WTC11 (cell line): ENCODE measurements at regions not wholly inside any gene's neighbourhood (a gene's known extent, or its start where the extent isn't known, plus 50 kb on each side); places are given as distances from the start of the nearest gene placed in this dataset.

ENCODE experiments used
- ATAC-seq: fragments of 200-7000 bp; cut with Tn5 transposase; 2 replicates; pipeline ENCODE4 v1.10.0; 2021; ENCODE audit warnings: mild to moderate bottlenecking, moderate library complexity
- CTCF ChIA-PET: fragments of 300-600 bp; sonication (Branson Sonifier 250); formaldehyde crosslinking; loops from one replicate; lab custom pipeline; 2021; ENCODE audit warnings: antibody characterized with exemption; lab: Charles Lee
- POLR2A ChIA-PET: fragments of 350-600 bp; sonication (Branson Sonifier 250); formaldehyde crosslinking; loops from one replicate; lab custom pipeline; 2021; ENCODE audit warnings: antibody characterized with exemption; lab: Charles Lee
- DNase-seq: peaks from one replicate; pipeline ENCODE4 v3.0.0; 2021; ENCODE audit warnings: low spot score
- H3K27ac Mint-ChIP-seq: 2 replicates; pipeline ENCODE4 v1.8.0; 2021; ENCODE audit warnings: mixed read lengths
- H3K27me3 Mint-ChIP-seq: 2 replicates; pipeline ENCODE4 v1.8.0; 2021; ENCODE audit warnings: low read depth, mild to moderate bottlenecking, moderate library complexity, mixed read lengths
- H3K36me3 Mint-ChIP-seq: 2 replicates; pipeline ENCODE4 v1.8.0; 2021; ENCODE audit warnings: mixed read lengths
- H3K4me1 Mint-ChIP-seq: 2 replicates; pipeline ENCODE4 v1.8.0; 2022; ENCODE audit warnings: mixed read lengths
- H3K4me3 Mint-ChIP-seq: 2 replicates; pipeline ENCODE4 v1.8.0; 2021; ENCODE audit warnings: mild to moderate bottlenecking, moderate library complexity, mixed read lengths
- H3K9me3 Mint-ChIP-seq: 2 replicates; pipeline ENCODE4 v1.8.0; 2021; ENCODE audit warnings: mixed read lengths
- ATF2 ChIP-seq: sonication (generic); formaldehyde crosslinking; IDR thresholded peaks from 2 replicates; pipeline ENCODE4 v1.8.1; 2022; ENCODE audit warnings: low read depth, missing genetic modification reagents, borderline replicate concordance
- EMX1 ChIP-seq: fragments of 250-450 bp; sonication (Bioruptor Pico); IDR thresholded peaks from 2 replicates; pipeline ENCODE4 v1.8.0; 2021; ENCODE audit warnings: mild to moderate bottlenecking
- ETV6 ChIP-seq: sonication (generic); formaldehyde crosslinking; IDR thresholded peaks from 2 replicates; pipeline ENCODE4 v1.8.1; 2022; ENCODE audit warnings: mild to moderate bottlenecking, missing genetic modification reagents
- FOXJ3 ChIP-seq: sonication (generic); formaldehyde crosslinking; IDR thresholded peaks from 2 replicates; pipeline ENCODE4 v1.9.0; 2021; ENCODE audit warnings: missing genetic modification reagents, mild to moderate bottlenecking, borderline replicate concordance
- GRHL2 ChIP-seq: fragments of 250-450 bp; sonication (Bioruptor Pico); IDR thresholded peaks from 2 replicates; pipeline ENCODE4 v1.8.0; 2022; ENCODE audit warnings: mild to moderate bottlenecking, moderate library complexity; ENCODE audit not compliant: insufficient replicate concordance, severe bottlenecking
- HMGA2 ChIP-seq: fragments of 250-450 bp; sonication (Bioruptor Pico); IDR thresholded peaks from 2 replicates; pipeline ENCODE4 v1.4.0; 2021; ENCODE audit warnings: mild to moderate bottlenecking, moderate library complexity
- JUN ChIP-seq: sonication (generic); formaldehyde crosslinking; IDR thresholded peaks from 2 replicates; pipeline ENCODE4 v1.8.0; 2023; ENCODE audit warnings: mild to moderate bottlenecking, missing genetic modification reagents
- MXD4 ChIP-seq: fragments of 250-450 bp; sonication (Bioruptor Pico); IDR thresholded peaks from 2 replicates; pipeline ENCODE4 v1.8.0; 2021; ENCODE audit warnings: mild to moderate bottlenecking, moderate library complexity, borderline replicate concordance
- NFATC4 ChIP-seq: fragments of 250-450 bp; sonication (Bioruptor Pico); IDR thresholded peaks from 2 replicates; pipeline ENCODE4 v1.9.0; 2021; ENCODE audit warnings: mild to moderate bottlenecking
- NFYB ChIP-seq: sonication (generic); formaldehyde crosslinking; conservative IDR thresholded peaks from 2 replicates; pipeline ENCODE4 v1.8.0; 2022; ENCODE audit warnings: low read depth, missing genetic modification reagents
- PREB ChIP-seq: sonication (generic); formaldehyde crosslinking; IDR thresholded peaks from 2 replicates; pipeline ENCODE4 v1.8.1; 2022; ENCODE audit warnings: mild to moderate bottlenecking, missing genetic modification reagents, moderate library complexity, borderline replicate concordance
- PRRX2 ChIP-seq: fragments of 250-450 bp; sonication (Bioruptor Pico); IDR thresholded peaks from 2 replicates; pipeline ENCODE4 v1.8.0; 2021; ENCODE audit warnings: mild to moderate bottlenecking
- SMAD3 ChIP-seq: sonication (generic); formaldehyde crosslinking; IDR thresholded peaks from 2 replicates; pipeline ENCODE4 v1.8.0; 2022; ENCODE audit warnings: missing genetic modification reagents, mild to moderate bottlenecking, borderline replicate concordance
- TCF7 ChIP-seq: sonication (generic); formaldehyde crosslinking; IDR thresholded peaks from 2 replicates; pipeline ENCODE4 v1.8.0; 2022; ENCODE audit warnings: mild to moderate bottlenecking, low read depth, missing genetic modification reagents, moderate library complexity
- TEAD4 ChIP-seq: sonication (generic); formaldehyde crosslinking; IDR thresholded peaks from 2 replicates; pipeline ENCODE4 v1.8.0; 2022; ENCODE audit warnings: mild to moderate bottlenecking, missing genetic modification reagents
- ZBTB21 ChIP-seq: sonication (generic); formaldehyde crosslinking; IDR thresholded peaks from 2 replicates; pipeline ENCODE4 v1.8.1; 2023; ENCODE audit warnings: mild to moderate bottlenecking, missing genetic modification reagents, borderline replicate concordance
- ZMAT4 ChIP-seq: fragments of 250-450 bp; sonication (Bioruptor Pico); IDR thresholded peaks from 2 replicates; pipeline ENCODE4 v1.9.0; 2021; ENCODE audit warnings: mild to moderate bottlenecking
- ZNF121 ChIP-seq: sonication (generic); formaldehyde crosslinking; IDR thresholded peaks from 2 replicates; pipeline ENCODE4 v1.8.0; 2023; ENCODE audit warnings: missing genetic modification reagents
- ZNF317 ChIP-seq: sonication (generic); formaldehyde crosslinking; IDR thresholded peaks from 2 replicates; pipeline ENCODE4 v1.8.1; 2023; ENCODE audit warnings: low read depth, mild to moderate bottlenecking, moderate library complexity, missing genetic modification reagents, borderline replicate concordance
- ZNF396 ChIP-seq: fragments of 250-450 bp; sonication (Bioruptor Pico); IDR thresholded peaks from 2 replicates; pipeline ENCODE4 v1.8.0; 2021; ENCODE audit warnings: mild to moderate bottlenecking, moderate library complexity, borderline replicate concordance
- ZNF423 ChIP-seq: fragments of 250-450 bp; sonication (Bioruptor Pico); IDR thresholded peaks from 2 replicates; pipeline ENCODE4 v2.1.2; 2022; ENCODE audit warnings: mild to moderate bottlenecking, moderate library complexity
- ZNF671 ChIP-seq: fragments of 250-450 bp; sonication (Bioruptor Pico); IDR thresholded peaks from 2 replicates; pipeline ENCODE4 v1.8.0; 2021; ENCODE audit warnings: mild to moderate bottlenecking
- TF ChIP-seq, protein P1 (sequence below): fragments of 250-450 bp; sonication (Bioruptor Pico); IDR thresholded peaks from 2 replicates; pipeline ENCODE4 v1.9.0; 2021; ENCODE audit warnings: moderate library complexity, mild to moderate bottlenecking, inconsistent platforms, borderline replicate concordance
- TF ChIP-seq, protein P2 (sequence below): sonication (generic); formaldehyde crosslinking; IDR thresholded peaks from 2 replicates; pipeline ENCODE4 v1.8.0; 2023; ENCODE audit warnings: missing genetic modification reagents
- TF ChIP-seq, protein P3 (sequence below): sonication (generic); formaldehyde crosslinking; IDR thresholded peaks from 2 replicates; pipeline ENCODE4 v1.8.0; 2022; ENCODE audit warnings: mild to moderate bottlenecking, missing genetic modification reagents

GRCh38 chr2:82814146-82814545 lies 1644.9 kb downstream of the SUCLG1 start (continued):
- TF ChIP-seq NFATC4 (CRISPR knock-in tag) (no peak), GRHL2 (CRISPR knock-in tag) (no peak), ZNF121 (CRISPR knock-in tag) (no peak), PREB (no peak), ZNF396 (CRISPR knock-in tag) (no peak), SMAD3 (no peak), MXD4 (CRISPR knock-in tag) (no peak), TEAD4 (no peak), ZNF671 (CRISPR knock-in tag) (no peak), PRRX2 (no peak), EMX1 (no peak)
- TF ChIP-seq, protein P1, sequence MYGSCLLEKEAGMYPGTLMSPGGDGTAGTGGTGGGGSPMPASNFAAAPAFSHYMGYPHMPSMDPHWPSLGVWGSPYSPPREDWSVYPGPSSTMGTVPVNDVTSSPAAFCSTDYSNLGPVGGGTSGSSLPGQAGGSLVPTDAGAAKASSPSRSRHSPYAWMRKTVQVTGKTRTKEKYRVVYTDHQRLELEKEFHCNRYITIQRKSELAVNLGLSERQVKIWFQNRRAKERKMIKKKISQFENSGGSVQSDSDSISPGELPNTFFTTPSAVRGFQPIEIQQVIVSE, result no peak
- TF ChIP-seq, protein P2, sequence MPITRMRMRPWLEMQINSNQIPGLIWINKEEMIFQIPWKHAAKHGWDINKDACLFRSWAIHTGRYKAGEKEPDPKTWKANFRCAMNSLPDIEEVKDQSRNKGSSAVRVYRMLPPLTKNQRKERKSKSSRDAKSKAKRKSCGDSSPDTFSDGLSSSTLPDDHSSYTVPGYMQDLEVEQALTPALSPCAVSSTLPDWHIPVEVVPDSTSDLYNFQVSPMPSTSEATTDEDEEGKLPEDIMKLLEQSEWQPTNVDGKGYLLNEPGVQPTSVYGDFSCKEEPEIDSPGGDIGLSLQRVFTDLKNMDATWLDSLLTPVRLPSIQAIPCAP (CRISPR knock-in tag), result no peak

DNA sequence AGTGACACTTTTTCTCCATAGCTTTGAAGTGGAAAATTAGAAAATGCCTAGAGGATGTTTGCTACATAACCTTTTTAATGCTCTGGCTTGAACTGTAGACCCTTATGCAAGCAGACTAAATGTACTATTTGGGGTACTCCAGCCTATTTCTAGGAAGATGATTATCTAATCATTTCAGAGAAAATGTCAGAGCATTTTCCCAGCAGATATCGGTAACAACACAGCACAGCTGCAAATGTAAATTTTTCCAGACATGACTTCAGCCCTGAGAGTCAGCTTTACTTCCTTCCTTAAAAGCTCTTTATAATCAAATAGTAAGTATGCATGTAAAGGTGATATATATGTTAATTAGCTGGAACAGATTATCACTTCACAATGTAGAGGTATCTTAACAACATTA lies 1647.1 kb downstream of the SUCLG1 start:
- CTCF ChIA-PET, result no interaction called here
- TF ChIP-seq HMGA2 (CRISPR knock-in tag) (no peak), ZMAT4 (no peak), ETV6 (CRISPR knock-in tag) (no peak), FOXJ3 (CRISPR knock-in tag) (no peak), NFYB (CRISPR knock-in tag) (no peak), JUN (CRISPR knock-in tag) (no peak), ZNF317 (no peak), ZNF396 (CRISPR knock-in tag) (no peak), TCF7 (CRISPR knock-in tag) (no peak), ATF2 (no peak), ZBTB21 (CRISPR knock-in tag) (no peak), ZNF423 (no peak)
- TF ChIP-seq, protein P3, sequence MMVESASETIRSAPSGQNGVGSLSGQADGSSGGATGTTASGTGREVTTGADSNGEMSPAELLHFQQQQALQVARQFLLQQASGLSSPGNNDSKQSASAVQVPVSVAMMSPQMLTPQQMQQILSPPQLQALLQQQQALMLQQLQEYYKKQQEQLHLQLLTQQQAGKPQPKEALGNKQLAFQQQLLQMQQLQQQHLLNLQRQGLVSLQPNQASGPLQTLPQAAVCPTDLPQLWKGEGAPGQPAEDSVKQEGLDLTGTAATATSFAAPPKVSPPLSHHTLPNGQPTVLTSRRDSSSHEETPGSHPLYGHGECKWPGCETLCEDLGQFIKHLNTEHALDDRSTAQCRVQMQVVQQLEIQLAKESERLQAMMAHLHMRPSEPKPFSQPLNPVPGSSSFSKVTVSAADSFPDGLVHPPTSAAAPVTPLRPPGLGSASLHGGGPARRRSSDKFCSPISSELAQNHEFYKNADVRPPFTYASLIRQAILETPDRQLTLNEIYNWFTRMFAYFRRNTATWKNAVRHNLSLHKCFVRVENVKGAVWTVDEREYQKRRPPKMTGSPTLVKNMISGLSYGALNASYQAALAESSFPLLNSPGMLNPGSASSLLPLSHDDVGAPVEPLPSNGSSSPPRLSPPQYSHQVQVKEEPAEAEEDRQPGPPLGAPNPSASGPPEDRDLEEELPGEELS (CRISPR knock-in tag), result no peak
- Mint-ChIP-seq H3K9me3 (peaks cover 11% of the 10 kb centered on the region), H3K36me3 (no peaks in the 10 kb centered on the region), H3K4me1 (no peaks in the 10 kb centered on the region), H3K27ac (no peak overlapping the region), H3K27me3 (no peaks in the 10 kb centered on the region), H3K4me3 (no peak overlapping the region)
- ATAC-seq (no peak), DNase-seq (no peak)
- POLR2A ChIA-PET, result no interaction called here
